ENCODE measurements at regions not wholly inside any gene's neighbourhood (a gene's known extent, or its start where the extent isn't known, plus 50 kb on each side); places are given as distances from the start of the nearest gene placed in this dataset.
"Not testable (repeated sequence)": the region's sequence is repeated elsewhere in the genome, so short reads cannot be mapped to it uniquely, and the experiment has no call there.

GRCh38 chr3:177493091-177493490 is 295.8 kb upstream of the TBL1XR1 start:
- no peak for TF ChIP-seq CTCF (IDR thresholded peaks at IDR 0.05)
- intact Hi-C loops (cut with DNase I), result no loop called here
- DNase-seq (ENCODE audit: low spot score in 2 of 2), result no peak
- H3K4me3 ChIP-seq, result no peak overlapping the region
- H3K9me3 ChIP-seq, result no peaks in the 10 kb centered on the region
- no peak overlapping the region for H3K27ac ChIP-seq
- peaks cover 3 to 18% of the 10 kb centered on the region in 2 donors for H3K4me1 ChIP-seq
- H3K36me3 ChIP-seq, result no peaks in the 10 kb centered on the region
- H3K27me3 ChIP-seq, result no peaks in the 10 kb centered on the region

GRCh38 chr3:177494216-177494615 is 296.9 kb upstream of the TBL1XR1 start:
- Histone ChIP-seq H3K27ac (no peak overlapping the region), H3K4me3 (no peak overlapping the region), H3K4me1 (peaks cover 3 to 19% of the 10 kb centered on the region in 2 donors), H3K27me3 (no peaks in the 10 kb centered on the region), H3K9me3 (no peaks in the 10 kb centered on the region), H3K36me3 (no peaks in the 10 kb centered on the region)
- intact Hi-C loops (cut with DNase I), result no loop called here
- no peak for DNase-seq (ENCODE audit: low spot score in 2 of 2)
- TF ChIP-seq CTCF (IDR thresholded peaks at IDR 0.05), result no peak

GRCh38 chr3:177495566-177495965 is 298.3 kb upstream of the TBL1XR1 start:
- Histone ChIP-seq H3K27me3 (no peaks in the 10 kb centered on the region), H3K4me3 (no peak overlapping the region), H3K4me1 (peaks cover 3 to 15% of the 10 kb centered on the region in 2 donors), H3K36me3 (no peaks in the 10 kb centered on the region), H3K9me3 (no peaks in the 10 kb centered on the region), H3K27ac (no peak overlapping the region)
- intact Hi-C loops (cut with DNase I), result no loop called here
- TF ChIP-seq CTCF (IDR thresholded peaks at IDR 0.05), result no peak
- DNase-seq (ENCODE audit: low spot score in 2 of 2), result no peak

- no peak for DNase-seq (ENCODE audit: low spot score in 2 of 2)
- no peak for TF ChIP-seq CTCF (IDR thresholded peaks at IDR 0.05)
- Histone ChIP-seq H3K4me3 (no peak overlapping the region), H3K4me1 (peaks cover 0 to 2% of the 10 kb centered on the region in 2 donors), H3K27me3 (no peaks in the 10 kb centered on the region), H3K36me3 (no peaks in the 10 kb centered on the region), H3K9me3 (no peaks in the 10 kb centered on the region), H3K27ac (no peak overlapping the region)
- intact Hi-C loops (cut with DNase I), result no loop called here
These were observed 301.0 kb upstream of the TBL1XR1 start for GRCh38 chr3:177498037-177498857.

GRCh38 chr3:177499039-177499438 is 301.8 kb upstream of the TBL1XR1 start:
- H3K9me3 ChIP-seq; H3K4me1 ChIP-seq; H3K36me3 ChIP-seq; DNase-seq (ENCODE audit: low spot score in 2 of 2); H3K27ac ChIP-seq; intact Hi-C loops (cut with DNase I); H3K4me3 ChIP-seq; H3K27me3 ChIP-seq: not testable (repeated sequence)

- H3K36me3 ChIP-seq, result no peaks in the 10 kb centered on the region
- no peak overlapping the region for H3K4me3 ChIP-seq
- intact Hi-C loops (cut with DNase I), result no loop called here
- H3K9me3 ChIP-seq, result no peaks in the 10 kb centered on the region
- H3K27me3 ChIP-seq, result no peaks in the 10 kb centered on the region
- DNase-seq (ENCODE audit: low spot score in 2 of 2), result no peak
- H3K4me1 ChIP-seq, result peaks cover 0 to 2% of the 10 kb centered on the region in 2 donors
- TF ChIP-seq CTCF (IDR thresholded peaks at IDR 0.05), result no peak
- no peak overlapping the region for H3K27ac ChIP-seq
These were observed 302.6 kb upstream of the TBL1XR1 start for GRCh38 chr3:177499779-177500423.

All from ascending aorta (tissue), 2 donors.